ENCODE measurements at regions not wholly inside any gene's neighbourhood (a gene's known extent, or its start where the extent isn't known, plus 50 kb on each side); places are given as distances from the start of the nearest gene placed in this dataset.
"Not testable (repeated sequence)": the region's sequence is repeated elsewhere in the genome, so short reads cannot be mapped to it uniquely, and the experiment has no call there.

GRCh38 chr15:89021886-89022285, 66.4 kb upstream of the ABHD2 start:
- TF ChIP-seq CTCF (IDR thresholded peaks at IDR 0.05; ENCODE audit: low read depth, low read length); MAX (IDR thresholded peaks at IDR 0.05; ENCODE audit: low read depth, low read length); POLR2A (IDR thresholded peaks at IDR 0.05; ENCODE audit: extremely low read depth, insufficient read length): not testable (repeated sequence)
